Nephron (organoid): ENCODE measurements at regions not wholly inside any gene's neighbourhood (a gene's known extent, or its start where the extent isn't known, plus 50 kb on each side); places are given as distances from the start of the nearest gene placed in this dataset.

ENCODE experiments used
- H3K27ac Mint-ChIP-seq, 3 experiments: 2 replicates each; pipeline ENCODE4 v1.8.0; 2020; ENCODE audit warnings: mixed read lengths in 3 of 3, mild to moderate bottlenecking in 2 of 3, moderate library complexity in 1 of 3
- H3K27me3 Mint-ChIP-seq: 2 replicates; pipeline ENCODE4 v1.8.0; 2021; ENCODE audit warnings: low read depth, mild to moderate bottlenecking, moderate library complexity, mixed read lengths
- H3K36me3 Mint-ChIP-seq: 2 replicates; pipeline ENCODE4 v1.8.0; 2020; ENCODE audit warnings: low read depth, mixed read lengths
- H3K4me1 Mint-ChIP-seq: 2 replicates; pipeline ENCODE4 v1.8.0; 2020; ENCODE audit warnings: mixed read lengths
- H3K4me3 Mint-ChIP-seq, 3 experiments: 2 replicates each; pipeline ENCODE4 v1.8.0; 2020; ENCODE audit warnings: mild to moderate bottlenecking in 3 of 3, mixed read lengths in 3 of 3, moderate library complexity in 2 of 3
- H3K9me3 Mint-ChIP-seq: 2 replicates; pipeline ENCODE4 v1.8.0; 2020; ENCODE audit warnings: mixed read lengths
- CTCF ChIP-seq, 3 experiments: fragments of 200-600 bp; sonication (generic); IDR thresholded peaks; one replicate each; pipeline ENCODE4 v1.5.0; 2021; ENCODE audit warnings: antibody characterized with exemption in 3 of 3; ENCODE audit not compliant: unreplicated experiment in 3 of 3

GRCh38 chr1:200478945-200479558, 69.2 kb upstream of the ZNF281 start:
- H3K27me3 Mint-ChIP-seq: peaks cover 3% of the 10 kb centered on the region
- no peaks in the 10 kb centered on the region for H3K9me3 Mint-ChIP-seq
- peak overlapping the region in 1 of 3 experiments; percentile 23 for H3K27ac Mint-ChIP-seq
- H3K36me3 Mint-ChIP-seq: no peaks in the 10 kb centered on the region
- H3K4me1 Mint-ChIP-seq: peaks cover 19% of the 10 kb centered on the region
- TF ChIP-seq CTCF (IDR thresholded peaks at IDR 0.05; ENCODE audit: unreplicated experiment in 3 of 3): no peak
- no peak overlapping the region for H3K4me3 Mint-ChIP-seq

GRCh38 chr1:200478239-200478623, 68.4 kb upstream of the ZNF281 start:
- H3K4me3 Mint-ChIP-seq: no peak overlapping the region
- H3K9me3 Mint-ChIP-seq: no peaks in the 10 kb centered on the region
- no peaks in the 10 kb centered on the region for H3K36me3 Mint-ChIP-seq
- peaks cover 3% of the 10 kb centered on the region for H3K27me3 Mint-ChIP-seq
- H3K4me1 Mint-ChIP-seq: peaks cover 25% of the 10 kb centered on the region
- TF ChIP-seq CTCF (IDR thresholded peaks at IDR 0.05; ENCODE audit: unreplicated experiment in 3 of 3): no peak
- H3K27ac Mint-ChIP-seq: no peak overlapping the region

GRCh38 chr1:200474633-200475032, 64.8 kb upstream of the ZNF281 start:
- H3K4me1 Mint-ChIP-seq: peaks cover 18% of the 10 kb centered on the region
- H3K27me3 Mint-ChIP-seq: peaks cover 3% of the 10 kb centered on the region
- TF ChIP-seq CTCF (IDR thresholded peaks at IDR 0.05; ENCODE audit: unreplicated experiment in 3 of 3): no peak

GRCh38 chr1:200473698-200474371, 64.0 kb upstream of the ZNF281 start:
- no peaks in the 10 kb centered on the region for H3K36me3 Mint-ChIP-seq
- peaks cover 18% of the 10 kb centered on the region for H3K4me1 Mint-ChIP-seq
- H3K4me3 Mint-ChIP-seq: no peak overlapping the region
- TF ChIP-seq CTCF (IDR thresholded peaks at IDR 0.05; ENCODE audit: unreplicated experiment in 3 of 3): no peak
- H3K9me3 Mint-ChIP-seq: no peaks in the 10 kb centered on the region
- H3K27me3 Mint-ChIP-seq: no peaks in the 10 kb centered on the region
- peak overlapping the region in 2 of 3 experiments; percentile 12 to 61 for H3K27ac Mint-ChIP-seq

More at GRCh38 chr1:200474633-200475032, 64.8 kb upstream of the ZNF281 start:
- H3K9me3 Mint-ChIP-seq: no peaks in the 10 kb centered on the region
- no peaks in the 10 kb centered on the region for H3K36me3 Mint-ChIP-seq
- H3K4me3 Mint-ChIP-seq: no peak overlapping the region
- peak overlapping the region in 2 of 3 experiments; percentile 9 to 63 for H3K27ac Mint-ChIP-seq

GRCh38 chr1:200471739-200472138, 61.9 kb upstream of the ZNF281 start:
- no peak for TF ChIP-seq CTCF (IDR thresholded peaks at IDR 0.05; ENCODE audit: unreplicated experiment in 3 of 3)
- Mint-ChIP-seq H3K4me3 (no peak overlapping the region), H3K4me1 (peaks cover 18% of the 10 kb centered on the region), H3K27me3 (no peaks in the 10 kb centered on the region), H3K27ac (no peak overlapping the region), H3K36me3 (no peaks in the 10 kb centered on the region), H3K9me3 (no peaks in the 10 kb centered on the region)
